ENCODE measurements at regions not wholly inside any gene's neighbourhood (a gene's known extent, or its start where the extent isn't known, plus 50 kb on each side); places are given as distances from the start of the nearest gene placed in this dataset.
"Not testable (repeated sequence)": the region's sequence is repeated elsewhere in the genome, so short reads cannot be mapped to it uniquely, and the experiment has no call there.

DNA sequence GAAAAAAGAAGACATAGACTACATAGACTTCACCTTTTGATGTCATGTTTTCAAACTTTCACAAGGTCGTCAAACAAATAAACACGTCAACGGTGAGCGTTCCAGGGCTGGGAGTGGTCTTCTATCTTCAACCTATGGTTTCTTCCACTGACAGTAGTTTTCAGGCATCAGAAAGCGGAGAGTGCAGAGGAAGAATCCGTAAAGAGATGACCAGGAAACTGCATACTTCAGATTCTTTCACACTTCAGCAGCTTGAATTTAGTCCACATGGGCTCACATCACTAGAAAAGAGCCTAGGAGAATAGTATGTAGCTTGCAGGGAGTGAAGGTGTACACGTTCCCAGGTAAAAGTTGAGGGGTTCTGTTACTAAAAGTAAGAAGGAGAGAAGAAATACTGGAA, 58.5 kb downstream of the NPY1R start:
- DNase-seq: no peak

DNA sequence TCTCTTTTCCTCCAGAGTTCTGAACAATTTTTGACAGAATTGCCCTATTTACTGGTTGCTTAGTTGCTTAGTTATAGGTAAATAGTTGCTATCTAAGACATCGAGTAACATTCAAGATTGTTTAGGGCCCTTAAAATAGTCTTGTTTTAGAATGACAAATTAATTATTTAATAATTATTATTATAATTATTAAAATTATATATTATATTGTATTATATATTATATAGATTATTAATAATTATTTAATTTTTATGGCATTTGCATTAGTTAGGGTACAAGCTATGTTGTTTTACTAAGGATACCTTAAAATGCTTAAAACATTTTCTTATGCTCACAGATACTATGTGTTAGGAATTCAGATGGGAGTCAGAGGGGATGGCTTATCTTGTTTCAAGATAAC, 59.2 kb downstream of the NPY1R start:
- DNase-seq: no peak

DNA sequence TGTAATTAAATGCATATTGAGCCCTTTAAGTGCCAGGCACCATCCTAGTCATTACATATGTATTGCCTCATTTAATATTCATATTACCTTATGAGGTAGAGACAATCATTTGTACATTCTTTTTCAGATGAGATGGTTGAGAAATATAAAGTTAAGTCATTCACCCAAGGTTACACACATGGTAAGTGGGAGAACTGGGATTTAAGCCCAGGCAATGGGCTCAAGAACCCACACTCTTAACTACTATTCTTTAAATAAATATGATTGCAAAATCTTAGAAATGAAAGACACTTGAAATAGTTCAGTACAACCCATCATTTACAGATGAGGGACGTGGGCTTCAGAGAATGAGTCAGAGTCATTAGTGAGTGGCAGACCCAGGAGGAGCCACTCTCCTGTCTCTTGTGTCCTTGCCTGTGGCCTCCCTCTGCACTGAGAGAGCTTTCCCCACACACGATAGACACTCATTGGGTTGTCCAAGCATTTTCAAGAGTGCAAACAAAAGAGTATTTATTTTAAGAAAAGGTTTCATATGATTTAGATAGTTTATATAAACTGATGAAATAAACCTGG, 60.8 kb downstream of the NPY1R start:
- DNase-seq: no peak

- no peak for DNase-seq
Observed at GRCh38 chr4:163269869-163270268, 62.5 kb downstream of the NPY1R start.

DNA sequence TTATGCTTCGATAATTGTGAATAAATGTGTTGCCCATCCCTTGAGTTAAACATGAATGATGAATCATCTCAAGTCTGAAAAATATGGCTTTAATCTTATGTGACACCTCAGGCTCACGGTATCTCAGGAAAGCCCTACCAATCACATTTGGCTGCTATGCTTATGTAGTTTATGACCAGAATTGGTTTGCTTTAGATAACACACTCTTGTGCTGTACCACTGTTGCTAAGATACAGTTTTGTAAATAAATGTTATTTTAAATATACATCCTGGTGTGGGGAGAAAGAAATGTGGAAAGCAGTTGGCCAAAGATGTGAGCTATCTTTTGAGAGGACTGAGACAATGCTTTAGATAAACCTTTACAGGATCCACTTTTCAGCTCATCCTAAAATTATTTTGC, 63.2 kb downstream of the NPY1R start:
- DNase-seq: no peak

DNA sequence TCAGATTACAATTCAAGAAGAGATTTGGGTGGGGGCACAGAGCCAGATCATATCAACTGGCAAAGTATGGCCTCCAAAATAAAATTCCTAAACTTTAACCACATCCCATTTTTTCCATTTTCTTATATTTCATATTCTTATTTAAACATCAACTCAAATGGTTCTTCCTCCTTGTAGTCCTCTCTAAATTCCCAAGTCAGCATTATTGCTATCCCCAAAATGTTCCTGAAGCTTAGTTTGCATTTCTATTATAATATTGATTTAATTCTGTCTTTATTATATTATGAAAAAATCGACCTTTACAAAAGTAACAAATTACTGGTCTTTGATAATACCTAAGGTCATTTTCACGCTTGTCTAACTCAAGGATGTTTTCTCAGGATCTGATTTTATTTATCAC, 67.5 kb downstream of the NPY1R start:
- no peak for DNase-seq

DNA sequence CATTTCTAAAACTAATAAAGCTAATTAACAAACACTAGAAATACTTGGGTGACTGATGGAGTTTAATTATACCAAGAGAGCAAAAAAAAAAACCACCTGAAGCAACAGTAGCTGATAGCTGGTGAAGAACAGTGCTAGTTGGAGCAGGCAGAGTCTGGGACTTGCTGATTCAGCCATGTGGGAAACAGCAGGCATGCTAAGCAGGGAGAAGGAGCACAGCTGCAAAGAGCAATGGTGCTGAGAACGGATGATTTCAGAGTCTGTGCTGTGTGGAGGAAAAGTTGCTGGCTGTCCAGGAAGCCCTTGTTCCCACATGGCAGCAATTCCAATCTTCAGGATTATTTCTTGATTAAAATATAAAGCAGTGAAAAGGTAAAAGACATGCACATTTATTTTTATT, 68.8 kb downstream of the NPY1R start:
- no peak for DNase-seq

DNA sequence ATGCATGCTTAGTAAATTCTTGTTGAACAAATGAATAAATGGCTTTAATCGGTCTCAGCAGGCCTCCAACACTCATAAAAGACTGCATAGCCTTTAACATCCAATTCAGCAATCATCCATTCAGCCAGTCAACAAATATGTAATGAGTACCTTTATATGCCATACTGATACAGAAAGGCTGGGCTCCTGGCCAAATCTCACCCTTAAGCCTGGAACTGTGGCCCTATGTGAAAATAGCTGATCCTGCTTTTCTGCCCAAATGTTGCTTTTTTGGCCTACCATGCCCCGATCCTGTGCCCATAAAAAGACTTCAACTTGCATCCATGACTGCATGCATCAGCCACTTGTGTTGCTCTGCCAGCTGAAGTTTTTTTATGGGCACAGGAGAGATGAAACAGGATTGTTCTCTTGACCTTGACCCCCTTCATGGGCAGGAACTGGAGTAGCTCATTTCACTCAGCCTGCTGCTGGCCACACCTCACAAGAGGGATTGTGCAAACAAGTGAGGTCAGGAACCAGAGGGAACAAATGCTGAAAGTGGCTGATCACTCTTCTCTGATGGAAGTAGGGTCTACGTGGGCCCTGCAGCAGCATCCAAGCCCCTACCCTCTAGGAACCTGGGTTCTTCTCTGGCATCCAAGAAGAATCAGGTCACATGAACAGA, 75.6 kb downstream of the NPY1R start:
- no peak for DNase-seq

DNA sequence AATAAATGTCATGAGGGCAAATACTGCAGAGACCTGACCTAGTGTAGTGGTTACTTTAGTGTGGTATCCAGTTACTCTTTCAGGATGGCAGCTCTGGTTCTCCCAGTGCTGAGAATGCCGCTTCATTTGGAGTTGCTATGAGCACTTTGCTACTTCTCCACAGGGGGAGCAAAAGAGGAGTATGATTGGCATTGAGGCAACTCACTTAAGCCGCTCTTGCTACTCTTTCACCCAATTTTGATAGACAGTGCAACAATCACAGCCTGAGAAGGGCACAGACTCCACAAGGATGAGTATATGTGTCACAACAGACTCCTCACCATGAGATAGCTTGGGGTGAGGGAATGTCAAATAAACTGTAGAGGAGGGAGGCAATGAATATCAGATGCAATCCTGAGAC, 81.2 kb downstream of the NPY1R start:
- peak; percentile 4 for DNase-seq

GRCh38 chr4:163249042-163249441, 82.4 kb upstream of the NAF1 start:
- DNase-seq: no peak

- DNase-seq: no peak
Observed at GRCh38 chr4:163245044-163245728, 78.5 kb upstream of the NAF1 start.

DNA sequence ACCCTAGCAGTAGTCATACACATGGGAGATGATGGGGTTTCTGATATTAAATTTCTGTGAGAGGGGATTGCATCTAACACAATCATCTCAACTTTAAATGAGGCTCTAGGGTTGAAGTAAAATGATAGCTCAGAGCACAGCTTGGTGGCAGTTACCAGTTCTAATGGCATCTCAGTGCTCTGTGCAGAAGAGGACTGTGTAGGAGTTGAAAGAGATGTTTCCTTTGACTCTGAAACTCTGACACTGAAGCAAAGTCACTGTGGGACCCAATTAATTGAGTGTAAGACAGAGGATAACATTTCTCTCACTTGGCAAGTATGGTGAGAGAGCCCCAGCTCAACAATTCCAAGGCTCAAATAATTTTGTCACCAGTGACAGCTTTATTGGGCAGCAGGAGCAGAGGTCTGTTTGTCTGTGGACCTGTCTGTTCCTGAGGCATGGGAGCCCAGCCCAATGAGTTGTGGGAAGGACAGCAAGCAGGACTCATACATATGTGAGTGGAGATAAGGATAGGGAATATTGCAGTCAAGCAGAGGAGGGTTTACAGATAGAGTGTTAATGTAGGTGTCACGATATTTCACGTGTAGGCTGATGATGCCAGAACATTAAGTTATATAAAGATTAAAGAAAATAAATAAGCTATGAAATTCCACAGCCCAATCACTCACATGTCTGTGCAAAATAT, 76.7 kb upstream of the NAF1 start:
- DNase-seq: no peak

DNA sequence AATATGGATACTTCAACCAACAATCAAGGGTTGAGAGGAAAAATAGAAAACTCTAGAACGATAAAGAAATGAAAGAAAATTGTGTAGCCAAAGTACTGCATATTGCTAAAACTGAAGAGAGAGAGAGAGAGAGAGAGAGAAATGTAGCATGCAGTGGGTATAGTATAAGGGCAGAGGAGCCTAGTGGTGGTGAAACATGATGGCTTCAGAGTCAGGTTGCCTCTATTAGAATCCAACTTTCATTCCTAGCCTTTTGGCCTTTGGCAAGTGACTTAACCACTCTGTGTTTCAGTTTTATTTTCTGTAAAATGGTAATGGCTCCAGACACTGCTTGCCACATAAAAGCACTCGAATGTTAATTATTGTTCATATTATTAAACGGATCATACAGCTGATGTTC, 71.2 kb upstream of the NAF1 start:
- DNase-seq: no peak

- DNase-seq: not testable (repeated sequence)
Observed at GRCh38 chr4:163236389-163236788, 69.7 kb upstream of the NAF1 start.

- DNase-seq: no peak
Observed at GRCh38 chr4:163233321-163233720, 66.6 kb upstream of the NAF1 start.

- no peak for DNase-seq
Observed at GRCh38 chr4:163228648-163229047, 62.0 kb upstream of the NAF1 start.

DNA sequence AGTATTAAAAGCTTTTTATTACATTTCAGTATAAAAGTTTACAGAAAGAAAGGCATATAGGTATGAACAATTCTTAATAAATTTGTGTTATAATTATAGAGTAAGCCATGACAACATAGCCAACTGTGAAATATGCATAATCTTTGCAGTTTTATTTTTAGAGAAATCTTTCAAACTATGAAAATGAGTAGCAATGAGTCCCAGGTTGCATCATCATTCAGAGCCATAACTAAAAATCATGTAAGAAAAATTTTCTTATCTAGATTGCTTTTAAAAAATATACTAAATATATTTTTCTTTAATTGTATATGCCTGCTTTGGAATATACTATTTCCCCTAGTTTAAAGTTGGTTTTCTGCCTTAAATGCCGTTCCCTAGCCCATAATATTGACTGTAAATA, 54.8 kb upstream of the NAF1 start:
- no peak for DNase-seq

DNA sequence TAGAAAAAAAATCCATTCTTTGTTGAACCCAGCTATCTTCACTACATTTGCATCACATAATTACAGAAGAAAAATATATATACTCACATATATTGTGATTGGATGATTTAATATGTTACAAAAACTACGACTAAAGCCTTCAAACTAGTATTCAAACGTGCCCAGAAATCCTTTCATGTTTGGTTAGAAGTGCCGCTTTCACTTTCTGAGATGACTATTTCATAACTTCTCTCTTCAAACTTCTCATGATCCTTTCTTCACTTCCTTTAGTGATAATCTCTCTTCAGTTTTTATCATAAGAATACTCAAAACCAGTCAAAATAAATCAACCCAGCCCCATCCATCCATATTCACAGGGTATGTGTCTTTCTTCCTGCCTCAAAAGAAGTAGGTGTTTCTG, 50.8 kb upstream of the NAF1 start:
- no peak for DNase-seq
